T follicular helper cell (primary cell): ENCODE measurements at regions not wholly inside any gene's neighbourhood (a gene's known extent, or its start where the extent isn't known, plus 50 kb on each side); places are given as distances from the start of the nearest gene placed in this dataset.

ENCODE experiments used
- DNase-seq: peaks from one replicate; pipeline ENCODE4 v3.0.0-alpha.2; 2020; ENCODE audit warnings: low read depth

- no peak for DNase-seq
Observed at GRCh38 chr3:177569875-177570657, 372.8 kb upstream of the TBL1XR1 start.

GRCh38 chr3:177571271-177571943, 374.1 kb upstream of the TBL1XR1 start:
- no peak for DNase-seq

- no peak for DNase-seq
Observed at GRCh38 chr3:177571944-177572315, 374.6 kb upstream of the TBL1XR1 start.

GRCh38 chr3:177574222-177574856, 377.1 kb upstream of the TBL1XR1 start:
- DNase-seq, result no peak

GRCh38 chr3:177576746-177577145, 379.5 kb upstream of the TBL1XR1 start:
- DNase-seq, result no peak

- DNase-seq, result no peak
Observed at GRCh38 chr3:177578488-177578887, 381.2 kb upstream of the TBL1XR1 start.

- DNase-seq, result no peak
Observed at GRCh38 chr3:177579419-177579818, 382.1 kb upstream of the TBL1XR1 start.

GRCh38 chr3:177580437-177580836, 383.2 kb upstream of the TBL1XR1 start:
- DNase-seq, result no peak

- DNase-seq, result no peak
Observed at GRCh38 chr3:177585271-177585670, 388.0 kb upstream of the TBL1XR1 start.

GRCh38 chr3:177589041-177589650, 391.9 kb upstream of the TBL1XR1 start:
- DNase-seq, result no peak

GRCh38 chr3:177589911-177590381, 392.7 kb upstream of the TBL1XR1 start:
- DNase-seq, result no peak

GRCh38 chr3:177590826-177591225, 393.5 kb upstream of the TBL1XR1 start:
- DNase-seq, result no peak

GRCh38 chr3:177591379-177591778, 394.1 kb upstream of the TBL1XR1 start:
- no peak for DNase-seq

- DNase-seq, result no peak
Observed at GRCh38 chr3:177594096-177594495, 396.8 kb upstream of the TBL1XR1 start.

- DNase-seq, result no peak
Observed at GRCh38 chr3:177595530-177596188, 398.4 kb upstream of the TBL1XR1 start.

GRCh38 chr3:177596248-177596815, 399.1 kb upstream of the TBL1XR1 start:
- DNase-seq, result no peak

- DNase-seq, result no peak
Observed at GRCh38 chr3:177596816-177597271, 399.6 kb upstream of the TBL1XR1 start.

GRCh38 chr3:177597311-177598096, 400.2 kb upstream of the TBL1XR1 start:
- DNase-seq, result no peak

GRCh38 chr3:177598097-177598833, 401.0 kb upstream of the TBL1XR1 start:
- no peak for DNase-seq

GRCh38 chr3:177599326-177599725, 402.0 kb upstream of the TBL1XR1 start:
- no peak for DNase-seq
